ENCODE measurements at regions not wholly inside any gene's neighbourhood (a gene's known extent, or its start where the extent isn't known, plus 50 kb on each side); places are given as distances from the start of the nearest gene placed in this dataset.

DNA sequence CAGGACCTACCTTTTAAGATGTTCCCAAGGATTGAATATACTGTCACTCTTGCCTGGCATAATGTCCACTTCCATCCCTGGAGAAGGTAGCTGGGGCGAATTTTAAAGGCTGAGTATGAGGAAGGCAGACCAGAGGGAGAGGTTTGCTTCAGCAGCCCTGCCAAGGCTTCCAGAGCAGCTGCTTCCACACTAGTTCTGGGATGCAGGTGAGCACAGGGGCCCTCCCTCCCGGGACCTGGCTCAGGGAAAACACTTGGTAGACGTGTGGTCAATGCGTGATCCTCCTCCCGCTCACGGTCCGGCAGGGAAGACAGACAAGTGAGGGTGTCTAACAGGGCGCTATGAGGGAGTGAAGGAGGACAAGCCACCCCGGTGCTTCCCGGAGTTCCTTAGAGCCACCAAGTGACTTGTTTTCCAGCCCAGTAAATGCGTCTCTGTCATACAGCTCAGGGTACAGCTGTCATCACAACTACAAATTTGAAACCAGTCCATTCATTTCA, 327.6 kb downstream of the ARRDC4 start:
- no peak for TF ChIP-seq CTCF (IDR thresholded peaks at IDR 0.05)
- no peak for TF ChIP-seq POLR2A (IDR thresholded peaks at IDR 0.05)
